RWPE2 (cell line): ENCODE measurements at regions not wholly inside any gene's neighbourhood (a gene's known extent, or its start where the extent isn't known, plus 50 kb on each side); places are given as distances from the start of the nearest gene placed in this dataset.
A peak's percentile ranks its signal among the peaks of the same experiment; 100 is the strongest.

Experiments
- ATAC-seq: fragments of 200-7000 bp; cut with Tn5 transposase; 3 replicates; pipeline ENCODE4 v1.9.1; 2021; ENCODE audit warnings: low read depth
- DNase-seq: peaks from one replicate; pipeline ENCODE4 v3.0.0-alpha.2; 2020; ENCODE audit warnings: low spot score
- H3K27ac ChIP-seq: fragments of 450-650 bp; 2 replicates; pipeline ENCODE4 v1.5.1; 2017; ENCODE audit warnings: mild to moderate bottlenecking; ENCODE audit not compliant: poor library complexity, severe bottlenecking
- H3K27me3 ChIP-seq: fragments of 250-450 bp; sonication (Bioruptor Pico); 2 replicates; pipeline ENCODE4 v1.5.1; 2021; ENCODE audit warnings: mild to moderate bottlenecking, moderate library complexity; ENCODE audit not compliant: insufficient read depth, poor library complexity, severe bottlenecking
- H3K36me3 ChIP-seq: fragments of 250-450 bp; sonication (Bioruptor Pico); 2 replicates; pipeline ENCODE4 v1.5.1; 2020; ENCODE audit warnings: low read depth, mild to moderate bottlenecking, moderate library complexity
- H3K4me1 ChIP-seq: fragments of 250-450 bp; sonication (Bioruptor Pico); 2 replicates; pipeline ENCODE4 v1.5.1; 2021; ENCODE audit warnings: mild to moderate bottlenecking, moderate library complexity; ENCODE audit not compliant: insufficient read depth, poor library complexity, severe bottlenecking
- H3K4me3 ChIP-seq: fragments of 250-450 bp; sonication (Bioruptor Pico); 2 replicates; pipeline ENCODE4 v1.5.1; 2021; ENCODE audit warnings: mild to moderate bottlenecking, moderate library complexity; ENCODE audit not compliant: severe bottlenecking
- H3K9me3 ChIP-seq: fragments of 250-450 bp; sonication (Bioruptor Pico); 2 replicates; pipeline ENCODE4 v1.5.1; 2021; ENCODE audit warnings: mild to moderate bottlenecking, moderate library complexity; ENCODE audit not compliant: severe bottlenecking
- TF ChIP-seq, protein P1 (sequence below): fragments of 450-650 bp; IDR thresholded peaks from one replicate; pipeline ENCODE4 v1.5.1; 2017; ENCODE audit warnings: mild to moderate bottlenecking, moderate library complexity; ENCODE audit not compliant: poor library complexity, severe bottlenecking

DNA sequence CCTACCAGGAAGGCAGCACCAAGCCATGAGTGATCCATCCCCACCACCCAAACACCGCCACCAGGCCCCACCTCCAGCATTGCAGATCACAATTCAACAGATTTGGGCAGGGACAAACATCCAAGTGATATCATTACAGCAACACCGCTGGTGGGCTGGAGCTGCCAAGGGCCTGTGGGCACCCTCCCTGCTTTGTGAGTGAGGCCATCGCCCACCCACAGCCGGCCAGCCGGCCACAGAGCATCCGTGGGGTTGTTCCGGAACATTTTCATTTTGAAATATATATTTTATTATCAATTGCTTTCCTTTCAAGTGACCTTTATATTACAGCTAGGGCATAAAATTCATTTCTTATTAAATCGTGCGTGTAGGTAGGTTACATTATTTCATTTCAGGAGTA lies 286.0 kb upstream of the CDH4 start:
- Histone ChIP-seq H3K36me3 (no peaks in the 10 kb centered on the region), H3K9me3 (no peaks in the 10 kb centered on the region), H3K27me3 (peaks cover 92% of the 10 kb centered on the region), H3K4me1 (no peaks in the 10 kb centered on the region), H3K27ac (no peak overlapping the region), H3K4me3 (no peak overlapping the region)
- DNase-seq (peak; percentile 76), ATAC-seq (no peak)
- TF ChIP-seq, protein P1, sequence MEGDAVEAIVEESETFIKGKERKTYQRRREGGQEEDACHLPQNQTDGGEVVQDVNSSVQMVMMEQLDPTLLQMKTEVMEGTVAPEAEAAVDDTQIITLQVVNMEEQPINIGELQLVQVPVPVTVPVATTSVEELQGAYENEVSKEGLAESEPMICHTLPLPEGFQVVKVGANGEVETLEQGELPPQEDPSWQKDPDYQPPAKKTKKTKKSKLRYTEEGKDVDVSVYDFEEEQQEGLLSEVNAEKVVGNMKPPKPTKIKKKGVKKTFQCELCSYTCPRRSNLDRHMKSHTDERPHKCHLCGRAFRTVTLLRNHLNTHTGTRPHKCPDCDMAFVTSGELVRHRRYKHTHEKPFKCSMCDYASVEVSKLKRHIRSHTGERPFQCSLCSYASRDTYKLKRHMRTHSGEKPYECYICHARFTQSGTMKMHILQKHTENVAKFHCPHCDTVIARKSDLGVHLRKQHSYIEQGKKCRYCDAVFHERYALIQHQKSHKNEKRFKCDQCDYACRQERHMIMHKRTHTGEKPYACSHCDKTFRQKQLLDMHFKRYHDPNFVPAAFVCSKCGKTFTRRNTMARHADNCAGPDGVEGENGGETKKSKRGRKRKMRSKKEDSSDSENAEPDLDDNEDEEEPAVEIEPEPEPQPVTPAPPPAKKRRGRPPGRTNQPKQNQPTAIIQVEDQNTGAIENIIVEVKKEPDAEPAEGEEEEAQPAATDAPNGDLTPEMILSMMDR, result no peak

DNA sequence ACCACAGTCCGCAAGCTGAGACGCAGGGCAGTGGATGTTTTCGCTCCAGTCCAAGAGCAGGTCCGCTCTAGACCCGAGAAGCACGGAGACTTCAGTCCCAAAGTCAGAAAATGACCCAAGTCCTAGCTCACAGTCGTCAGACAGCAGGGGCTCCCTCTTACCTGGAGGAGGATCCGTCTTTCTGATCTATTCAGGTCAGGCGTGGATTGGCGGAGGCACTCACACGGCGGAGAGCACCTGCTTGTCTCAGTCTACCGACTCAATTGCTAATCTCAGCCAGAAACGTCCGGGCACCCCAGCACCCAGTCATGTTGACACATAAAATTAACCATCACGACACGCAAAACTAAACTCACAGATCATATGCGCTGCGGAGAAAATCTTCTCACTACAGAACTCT lies 285.3 kb upstream of the CDH4 start:
- H3K27ac ChIP-seq, result no peak overlapping the region
- H3K4me3 ChIP-seq, result no peak overlapping the region
- peak; percentile 69 for DNase-seq
- no peaks in the 10 kb centered on the region for H3K4me1 ChIP-seq
- H3K36me3 ChIP-seq, result no peaks in the 10 kb centered on the region
- H3K27me3 ChIP-seq, result peaks cover 94% of the 10 kb centered on the region
- TF ChIP-seq, protein P1, result no peak
- H3K9me3 ChIP-seq, result no peaks in the 10 kb centered on the region
- no peak for ATAC-seq

DNA sequence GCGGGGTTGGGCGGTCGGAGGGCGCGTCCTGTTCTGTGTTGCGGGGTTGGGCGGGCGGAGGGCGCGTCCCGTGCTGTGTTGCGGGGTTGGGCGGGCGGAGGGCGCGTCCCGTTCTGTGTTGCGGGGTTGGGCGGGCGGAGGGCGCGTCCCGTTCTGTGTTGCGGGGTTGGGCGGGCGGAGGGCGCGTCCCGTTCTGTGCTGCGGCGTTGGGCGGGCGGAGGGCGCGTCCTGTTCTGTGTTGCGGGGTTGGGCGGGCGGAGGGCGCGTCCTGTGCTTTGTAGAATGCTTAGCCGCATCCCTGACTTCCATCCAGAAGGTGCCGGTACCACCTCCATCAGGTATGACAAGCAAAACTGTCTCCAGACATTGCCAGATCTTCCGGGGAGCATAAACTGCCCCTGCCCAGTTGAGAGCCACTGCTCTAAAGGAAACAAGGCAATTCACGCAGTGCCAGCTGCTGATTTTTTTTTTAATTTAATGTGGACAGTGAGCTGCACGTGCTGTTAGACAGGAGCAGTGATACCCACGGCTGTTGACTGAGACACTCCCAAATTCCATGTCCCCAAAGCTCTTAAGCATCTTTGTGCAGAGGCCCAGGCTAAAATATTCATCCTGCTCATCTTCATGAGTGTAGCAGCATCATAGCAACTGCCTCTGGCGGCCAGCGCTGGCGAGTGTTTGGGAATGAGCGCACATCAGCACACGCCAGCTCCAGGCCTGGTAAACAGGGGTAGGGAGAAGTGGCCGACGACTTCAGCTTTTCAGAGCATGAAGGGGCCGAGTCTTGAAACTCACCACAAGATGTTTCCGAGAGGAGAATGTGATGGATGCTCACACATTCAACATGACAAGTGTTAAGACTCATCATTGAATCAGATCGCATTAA lies 284.4 kb upstream of the CDH4 start:
- H3K27ac ChIP-seq, result no peak overlapping the region
- no peaks in the 10 kb centered on the region for H3K36me3 ChIP-seq
- TF ChIP-seq, protein P1, result no peak
- no peaks in the 10 kb centered on the region for H3K9me3 ChIP-seq
- DNase-seq (peak; percentile 54), ATAC-seq (no peak)
- H3K4me1 ChIP-seq, result no peaks in the 10 kb centered on the region
- peaks cover 94% of the 10 kb centered on the region for H3K27me3 ChIP-seq
- no peak overlapping the region for H3K4me3 ChIP-seq

DNA sequence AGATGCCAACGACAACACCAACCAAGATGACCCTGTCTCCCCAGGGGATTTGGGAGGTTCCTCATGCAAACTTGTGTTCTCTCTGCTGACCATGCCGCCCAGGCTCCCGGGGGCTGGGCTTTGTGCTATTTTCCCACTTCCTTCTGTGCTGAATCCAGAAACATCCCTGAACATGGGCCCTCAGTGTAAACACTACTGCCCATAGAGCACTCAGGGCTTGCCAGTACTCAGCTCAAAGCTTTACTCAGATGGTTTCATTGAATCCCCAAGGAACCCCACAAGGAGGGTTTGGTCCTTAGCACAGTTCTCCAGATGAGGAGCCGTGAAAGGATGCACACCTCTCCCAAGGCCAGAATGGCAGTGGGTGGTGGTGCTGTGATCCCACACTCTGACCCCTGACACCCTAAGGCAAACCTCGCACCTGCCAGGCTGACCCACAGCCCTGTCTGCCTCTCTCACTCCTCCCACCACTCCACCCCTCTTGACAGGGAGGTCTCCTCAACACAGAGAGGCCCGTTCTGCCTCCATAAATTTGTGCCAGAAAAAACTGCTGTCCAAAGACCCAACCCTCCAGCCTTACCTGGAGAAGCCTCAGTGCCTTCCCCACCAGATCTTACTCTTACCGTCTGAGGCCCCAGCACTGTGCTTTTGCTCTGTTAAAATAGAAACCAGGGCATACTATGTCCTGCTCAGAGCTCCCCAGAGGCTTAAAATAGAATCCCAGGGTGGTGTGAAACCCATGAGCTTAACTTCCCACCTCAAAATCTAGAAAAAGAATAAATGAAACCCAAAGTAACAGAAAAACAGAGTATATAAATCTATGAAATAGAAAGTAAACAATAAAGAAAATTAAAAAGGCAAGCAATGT lies 283.0 kb upstream of the CDH4 start:
- TF ChIP-seq, protein P1, result no peak
- H3K4me3 ChIP-seq, result no peak overlapping the region
- H3K9me3 ChIP-seq, result no peaks in the 10 kb centered on the region
- peaks cover 94% of the 10 kb centered on the region for H3K27me3 ChIP-seq
- no peaks in the 10 kb centered on the region for H3K4me1 ChIP-seq
- no peak overlapping the region for H3K27ac ChIP-seq
- no peaks in the 10 kb centered on the region for H3K36me3 ChIP-seq
- DNase-seq, result peak; percentile 59
- no peak for ATAC-seq
